ENCODE measurements at regions not wholly inside any gene's neighbourhood (a gene's known extent, or its start where the extent isn't known, plus 50 kb on each side); places are given as distances from the start of the nearest gene placed in this dataset.

GRCh38 chr13:103703246-103703645 lies 637.0 kb upstream of the SLC10A2 start:
- no peaks in the 10 kb centered on the region for H3K4me1 ChIP-seq (ENCODE audit: low read depth, poor library complexity, severe bottlenecking)
- no peak for TF ChIP-seq CTCF (conservative IDR thresholded peaks at IDR 0.05; ENCODE audit: low read depth, low read length)
- H3K27ac ChIP-seq: no peak overlapping the region
- no peaks in the 10 kb centered on the region for H3K79me2 ChIP-seq (ENCODE audit: insufficient read depth, low read depth)
- H3K4me2 ChIP-seq: no peak overlapping the region
- no peaks in the 10 kb centered on the region for H3K36me3 ChIP-seq (ENCODE audit: insufficient read depth)
- H3K27me3 ChIP-seq (ENCODE audit: insufficient read depth, low read depth): no peaks in the 10 kb centered on the region
- H3K4me3 ChIP-seq (IDR thresholded peaks at IDR 0.05; ENCODE audit: insufficient read depth, low read depth, low read length): no peak overlapping the region
- H3K9ac ChIP-seq: no peak overlapping the region
- H2AFZ ChIP-seq (ENCODE audit: low read depth): no peak overlapping the region
- H4K20me1 ChIP-seq (ENCODE audit: insufficient read depth): no peaks in the 10 kb centered on the region

GRCh38 chr13:103698000-103698399 lies 631.8 kb upstream of the SLC10A2 start:
- Histone ChIP-seq H3K4me2 (no peak overlapping the region), H3K4me3 (IDR thresholded peaks at IDR 0.05; ENCODE audit: insufficient read depth, low read depth, low read length) (no peak overlapping the region), H3K36me3 (ENCODE audit: insufficient read depth) (no peaks in the 10 kb centered on the region)

GRCh38 chr13:103695320-103695719 lies 629.1 kb upstream of the SLC10A2 start:
- H3K79me2 ChIP-seq (ENCODE audit: insufficient read depth, low read depth): no peaks in the 10 kb centered on the region
- TF ChIP-seq CTCF (conservative IDR thresholded peaks at IDR 0.05; ENCODE audit: low read depth, low read length): no peak
- H3K4me1 ChIP-seq (ENCODE audit: low read depth, poor library complexity, severe bottlenecking): no peaks in the 10 kb centered on the region
- H3K9ac ChIP-seq: no peak overlapping the region
- no peak overlapping the region for H3K4me3 ChIP-seq (IDR thresholded peaks at IDR 0.05; ENCODE audit: insufficient read depth, low read depth, low read length)
- H4K20me1 ChIP-seq (ENCODE audit: insufficient read depth): no peaks in the 10 kb centered on the region
- no peak overlapping the region for H3K27ac ChIP-seq
- H3K4me2 ChIP-seq: no peak overlapping the region
- no peaks in the 10 kb centered on the region for H3K27me3 ChIP-seq (ENCODE audit: insufficient read depth, low read depth)
- H2AFZ ChIP-seq (ENCODE audit: low read depth): no peak overlapping the region
- H3K36me3 ChIP-seq (ENCODE audit: insufficient read depth): no peaks in the 10 kb centered on the region

More at GRCh38 chr13:103698000-103698399, 631.8 kb upstream of the SLC10A2 start:
- no peak overlapping the region for H3K27ac ChIP-seq
- no peaks in the 10 kb centered on the region for H3K4me1 ChIP-seq (ENCODE audit: low read depth, poor library complexity, severe bottlenecking)
- no peaks in the 10 kb centered on the region for H3K27me3 ChIP-seq (ENCODE audit: insufficient read depth, low read depth)
- H3K9ac ChIP-seq: no peak overlapping the region
- H4K20me1 ChIP-seq (ENCODE audit: insufficient read depth): no peaks in the 10 kb centered on the region
- no peak overlapping the region for H2AFZ ChIP-seq (ENCODE audit: low read depth)
- no peak for TF ChIP-seq CTCF (conservative IDR thresholded peaks at IDR 0.05; ENCODE audit: low read depth, low read length)
- no peaks in the 10 kb centered on the region for H3K79me2 ChIP-seq (ENCODE audit: insufficient read depth, low read depth)

- H3K79me2 ChIP-seq (ENCODE audit: insufficient read depth, low read depth): no peaks in the 10 kb centered on the region
- no peak overlapping the region for H3K27ac ChIP-seq
- H3K4me2 ChIP-seq: no peak overlapping the region
- TF ChIP-seq CTCF (conservative IDR thresholded peaks at IDR 0.05; ENCODE audit: low read depth, low read length): no peak
- no peaks in the 10 kb centered on the region for H3K27me3 ChIP-seq (ENCODE audit: insufficient read depth, low read depth)
- no peaks in the 10 kb centered on the region for H3K36me3 ChIP-seq (ENCODE audit: insufficient read depth)
- no peak overlapping the region for H3K4me3 ChIP-seq (IDR thresholded peaks at IDR 0.05; ENCODE audit: insufficient read depth, low read depth, low read length)
- no peaks in the 10 kb centered on the region for H3K4me1 ChIP-seq (ENCODE audit: low read depth, poor library complexity, severe bottlenecking)
- H3K9ac ChIP-seq: no peak overlapping the region
- no peak overlapping the region for H2AFZ ChIP-seq (ENCODE audit: low read depth)
- no peaks in the 10 kb centered on the region for H4K20me1 ChIP-seq (ENCODE audit: insufficient read depth)
Observed at GRCh38 chr13:103694471-103694870, 628.3 kb upstream of the SLC10A2 start.

Measured in KMS-11 (cell line).